Ishikawa (cell line): ENCODE measurements at regions not wholly inside any gene's neighbourhood (a gene's known extent, or its start where the extent isn't known, plus 50 kb on each side); places are given as distances from the start of the nearest gene placed in this dataset.

Experiments used
- CEBPB ChIP-seq: IDR thresholded peaks from 2 replicates; pipeline ENCODE4 v1.6.1; 2012
- CREB1 ChIP-seq: IDR thresholded peaks from 2 replicates; pipeline ENCODE4 v1.6.1; 2012; ENCODE audit warnings: low read depth
- EGR1 ChIP-seq: IDR thresholded peaks from 2 replicates; pipeline ENCODE4 v1.6.1; 2012
- FOXM1 ChIP-seq: IDR thresholded peaks from 2 replicates; pipeline ENCODE4 v1.6.1; 2012; ENCODE audit warnings: low read depth, borderline replicate concordance
- NFIC ChIP-seq: IDR thresholded peaks from 2 replicates; pipeline ENCODE4 v1.6.1; 2012
- RAD21 ChIP-seq: IDR thresholded peaks from 2 replicates; pipeline ENCODE4 v1.6.1; 2012; ENCODE audit warnings: low read depth
- YY1 ChIP-seq: IDR thresholded peaks from 2 replicates; pipeline ENCODE4 v1.6.1; 2012; ENCODE audit warnings: low read depth
- ZBTB7A ChIP-seq: IDR thresholded peaks from 2 replicates; pipeline ENCODE4 v1.6.1; 2012; ENCODE audit warnings: low read depth
- TF ChIP-seq, protein P1 (sequence below): IDR thresholded peaks from 2 replicates; pipeline ENCODE4 v1.6.1; 2012
- TF ChIP-seq, protein P2 (sequence below): IDR thresholded peaks from 2 replicates; pipeline ENCODE4 v1.6.1; 2012; ENCODE audit warnings: low read depth, mild to moderate bottlenecking
- TF ChIP-seq, protein P3 (sequence below): IDR thresholded peaks from 2 replicates; pipeline ENCODE4 v1.6.1; 2012

DNA sequence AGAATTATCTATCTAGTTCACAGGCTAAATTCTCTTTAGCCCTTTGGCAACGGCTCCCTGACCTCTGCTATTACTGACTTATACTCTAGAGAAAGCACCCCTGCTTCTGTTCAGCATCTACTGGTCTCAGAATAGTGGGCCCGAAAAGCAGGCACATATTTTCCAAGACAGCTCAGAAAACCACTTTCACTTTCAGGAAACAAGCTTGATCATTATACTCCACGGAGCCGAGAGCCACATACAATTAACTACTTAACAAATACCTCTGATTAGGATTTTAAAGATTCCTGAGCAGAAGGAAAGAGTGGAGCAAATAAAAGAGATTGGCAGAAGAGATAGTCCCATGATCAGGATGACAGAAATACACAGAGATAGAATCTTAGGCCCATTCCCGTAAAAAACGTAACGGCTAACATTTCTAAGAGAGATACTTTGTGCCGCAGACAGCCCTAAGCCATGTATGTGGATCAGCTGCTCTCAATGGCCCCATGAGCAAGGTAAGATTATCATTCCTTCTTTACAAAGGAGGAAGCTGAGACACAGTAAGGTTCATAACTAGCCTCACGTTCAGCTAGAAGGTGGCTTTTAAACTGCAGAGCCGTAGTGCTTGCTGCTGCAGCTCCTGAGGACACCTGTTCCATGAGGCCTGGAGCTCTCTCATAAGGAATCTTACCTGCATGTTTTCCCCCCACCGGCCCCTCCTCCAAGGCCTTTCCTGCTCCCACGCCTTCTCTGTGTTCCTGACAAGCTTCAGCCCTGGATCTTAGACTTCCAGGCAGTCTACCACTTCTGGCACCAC lies 227.2 kb downstream of the FOXO1 start:
- TF ChIP-seq CREB1 (no peak), FOXM1 (no peak), YY1 (no peak), ZBTB7A (no peak), NFIC (no peak), CEBPB (no peak), RAD21 (no peak), EGR1 (no peak)
- TF ChIP-seq, protein P1, sequence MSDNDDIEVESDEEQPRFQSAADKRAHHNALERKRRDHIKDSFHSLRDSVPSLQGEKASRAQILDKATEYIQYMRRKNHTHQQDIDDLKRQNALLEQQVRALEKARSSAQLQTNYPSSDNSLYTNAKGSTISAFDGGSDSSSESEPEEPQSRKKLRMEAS = no peak
- TF ChIP-seq, protein P2, sequence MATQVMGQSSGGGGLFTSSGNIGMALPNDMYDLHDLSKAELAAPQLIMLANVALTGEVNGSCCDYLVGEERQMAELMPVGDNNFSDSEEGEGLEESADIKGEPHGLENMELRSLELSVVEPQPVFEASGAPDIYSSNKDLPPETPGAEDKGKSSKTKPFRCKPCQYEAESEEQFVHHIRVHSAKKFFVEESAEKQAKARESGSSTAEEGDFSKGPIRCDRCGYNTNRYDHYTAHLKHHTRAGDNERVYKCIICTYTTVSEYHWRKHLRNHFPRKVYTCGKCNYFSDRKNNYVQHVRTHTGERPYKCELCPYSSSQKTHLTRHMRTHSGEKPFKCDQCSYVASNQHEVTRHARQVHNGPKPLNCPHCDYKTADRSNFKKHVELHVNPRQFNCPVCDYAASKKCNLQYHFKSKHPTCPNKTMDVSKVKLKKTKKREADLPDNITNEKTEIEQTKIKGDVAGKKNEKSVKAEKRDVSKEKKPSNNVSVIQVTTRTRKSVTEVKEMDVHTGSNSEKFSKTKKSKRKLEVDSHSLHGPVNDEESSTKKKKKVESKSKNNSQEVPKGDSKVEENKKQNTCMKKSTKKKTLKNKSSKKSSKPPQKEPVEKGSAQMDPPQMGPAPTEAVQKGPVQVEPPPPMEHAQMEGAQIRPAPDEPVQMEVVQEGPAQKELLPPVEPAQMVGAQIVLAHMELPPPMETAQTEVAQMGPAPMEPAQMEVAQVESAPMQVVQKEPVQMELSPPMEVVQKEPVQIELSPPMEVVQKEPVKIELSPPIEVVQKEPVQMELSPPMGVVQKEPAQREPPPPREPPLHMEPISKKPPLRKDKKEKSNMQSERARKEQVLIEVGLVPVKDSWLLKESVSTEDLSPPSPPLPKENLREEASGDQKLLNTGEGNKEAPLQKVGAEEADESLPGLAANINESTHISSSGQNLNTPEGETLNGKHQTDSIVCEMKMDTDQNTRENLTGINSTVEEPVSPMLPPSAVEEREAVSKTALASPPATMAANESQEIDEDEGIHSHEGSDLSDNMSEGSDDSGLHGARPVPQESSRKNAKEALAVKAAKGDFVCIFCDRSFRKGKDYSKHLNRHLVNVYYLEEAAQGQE = no peak
- TF ChIP-seq, protein P3, sequence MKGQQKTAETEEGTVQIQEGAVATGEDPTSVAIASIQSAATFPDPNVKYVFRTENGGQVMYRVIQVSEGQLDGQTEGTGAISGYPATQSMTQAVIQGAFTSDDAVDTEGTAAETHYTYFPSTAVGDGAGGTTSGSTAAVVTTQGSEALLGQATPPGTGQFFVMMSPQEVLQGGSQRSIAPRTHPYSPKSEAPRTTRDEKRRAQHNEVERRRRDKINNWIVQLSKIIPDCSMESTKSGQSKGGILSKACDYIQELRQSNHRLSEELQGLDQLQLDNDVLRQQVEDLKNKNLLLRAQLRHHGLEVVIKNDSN = no peak
